GDM1 (cell line): ENCODE measurements at regions not wholly inside any gene's neighbourhood (a gene's known extent, or its start where the extent isn't known, plus 50 kb on each side); places are given as distances from the start of the nearest gene placed in this dataset.
"Not testable (repeated sequence)": the region's sequence is repeated elsewhere in the genome, so short reads cannot be mapped to it uniquely, and the experiment has no call there.

ENCODE experiments used
- DNase-seq: peaks from one replicate; lab custom pipeline; 2025; lab: John Stamatoyannopoulos, UW

- no peak for DNase-seq
Measured at GRCh38 chr3:110946810-110947209, 124.8 kb upstream of the NECTIN3 start.

- DNase-seq, result not testable (repeated sequence)
Measured at GRCh38 chr3:110949194-110949593, 122.4 kb upstream of the NECTIN3 start.

GRCh38 chr3:110955301-110955880, 116.2 kb upstream of the NECTIN3 start:
- DNase-seq, result no peak

- no peak for DNase-seq
Measured at GRCh38 chr3:110956081-110956480, 115.5 kb upstream of the NECTIN3 start.

GRCh38 chr3:110957247-110958025, 114.2 kb upstream of the NECTIN3 start:
- no peak for DNase-seq

- no peak for DNase-seq
Measured at GRCh38 chr3:110958313-110959147, 113.1 kb upstream of the NECTIN3 start.

GRCh38 chr3:110965976-110966375, 105.6 kb upstream of the NECTIN3 start:
- DNase-seq, result no peak

- no peak for DNase-seq
Measured at GRCh38 chr3:110966966-110967663, 104.5 kb upstream of the NECTIN3 start.

GRCh38 chr3:110968076-110968475, 103.5 kb upstream of the NECTIN3 start:
- DNase-seq, result no peak

GRCh38 chr3:110969229-110970211, 102.1 kb upstream of the NECTIN3 start:
- DNase-seq, result no peak

- DNase-seq, result no peak
Measured at GRCh38 chr3:110971010-110971601, 100.5 kb upstream of the NECTIN3 start.

- DNase-seq, result no peak
Measured at GRCh38 chr3:110973263-110973895, 98.2 kb upstream of the NECTIN3 start.

GRCh38 chr3:110974902-110975301, 96.7 kb upstream of the NECTIN3 start:
- no peak for DNase-seq

- DNase-seq, result no peak
Measured at GRCh38 chr3:110984456-110985250, 87.0 kb upstream of the NECTIN3 start.

- no peak for DNase-seq
Measured at GRCh38 chr3:110989446-110989845, 82.2 kb upstream of the NECTIN3 start.

GRCh38 chr3:110995461-110996231, 76.0 kb upstream of the NECTIN3 start:
- DNase-seq, result no peak

GRCh38 chr3:110998766-110999165, 72.8 kb upstream of the NECTIN3 start:
- DNase-seq, result not testable (repeated sequence)

GRCh38 chr3:111006485-111006884, 65.1 kb upstream of the NECTIN3 start:
- not testable (repeated sequence) for DNase-seq
